ENCODE measurements at regions not wholly inside any gene's neighbourhood (a gene's known extent, or its start where the extent isn't known, plus 50 kb on each side); places are given as distances from the start of the nearest gene placed in this dataset.

DNA sequence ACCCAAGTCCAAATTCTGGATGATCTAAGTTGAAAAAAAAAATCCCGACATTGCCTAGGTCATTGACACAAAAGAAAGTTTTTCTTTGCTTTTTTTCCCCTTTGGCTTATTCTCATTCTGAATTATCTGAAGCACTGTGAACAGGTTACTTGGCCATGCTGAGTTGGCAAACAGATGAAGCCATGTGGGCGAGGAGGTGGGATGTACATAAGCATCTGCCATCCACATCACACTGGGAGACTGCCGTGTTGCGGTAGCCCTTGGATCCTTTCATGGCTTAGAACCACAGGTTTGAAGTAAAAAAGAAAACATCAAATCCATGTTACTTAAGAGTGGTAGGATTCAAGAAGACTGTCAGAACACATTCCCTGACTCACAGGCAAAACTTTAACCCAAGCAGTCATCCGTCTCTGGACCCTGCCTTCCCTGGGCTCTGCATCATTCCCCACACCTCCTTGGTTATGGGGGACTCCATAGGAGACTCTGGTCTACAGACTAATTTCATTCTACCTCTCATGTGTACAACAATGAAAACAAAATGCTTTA lies 242.5 kb upstream of the SERP2 start:
- H3K27ac ChIP-seq (ENCODE audit: low read depth in 2 of 2, low read length in 2 of 2), result no peak overlapping the region
- FAIRE-seq, result no peak
- DNase-seq, result no peak
- H3K27me3 ChIP-seq (ENCODE audit: control insufficient read depth, insufficient read depth, low read length), result no peaks in the 10 kb centered on the region
- TF ChIP-seq, protein P1, sequence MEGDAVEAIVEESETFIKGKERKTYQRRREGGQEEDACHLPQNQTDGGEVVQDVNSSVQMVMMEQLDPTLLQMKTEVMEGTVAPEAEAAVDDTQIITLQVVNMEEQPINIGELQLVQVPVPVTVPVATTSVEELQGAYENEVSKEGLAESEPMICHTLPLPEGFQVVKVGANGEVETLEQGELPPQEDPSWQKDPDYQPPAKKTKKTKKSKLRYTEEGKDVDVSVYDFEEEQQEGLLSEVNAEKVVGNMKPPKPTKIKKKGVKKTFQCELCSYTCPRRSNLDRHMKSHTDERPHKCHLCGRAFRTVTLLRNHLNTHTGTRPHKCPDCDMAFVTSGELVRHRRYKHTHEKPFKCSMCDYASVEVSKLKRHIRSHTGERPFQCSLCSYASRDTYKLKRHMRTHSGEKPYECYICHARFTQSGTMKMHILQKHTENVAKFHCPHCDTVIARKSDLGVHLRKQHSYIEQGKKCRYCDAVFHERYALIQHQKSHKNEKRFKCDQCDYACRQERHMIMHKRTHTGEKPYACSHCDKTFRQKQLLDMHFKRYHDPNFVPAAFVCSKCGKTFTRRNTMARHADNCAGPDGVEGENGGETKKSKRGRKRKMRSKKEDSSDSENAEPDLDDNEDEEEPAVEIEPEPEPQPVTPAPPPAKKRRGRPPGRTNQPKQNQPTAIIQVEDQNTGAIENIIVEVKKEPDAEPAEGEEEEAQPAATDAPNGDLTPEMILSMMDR (IDR thresholded peaks at IDR 0.05; ENCODE audit: borderline replicate concordance, extremely low read depth, insufficient read depth), result no peak
- peaks cover 0 to 9% (median 0%) of the 10 kb centered on the region in 3 donors for H3K4me1 ChIP-seq (ENCODE audit: control insufficient read depth in 2 of 3, insufficient read depth in 2 of 3, low read depth in 1 of 3, low read length in 3 of 3)
- no peaks in the 10 kb centered on the region for H3K36me3 ChIP-seq (ENCODE audit: control insufficient read depth in 2 of 3, insufficient read depth in 3 of 3, low read length in 3 of 3)
- no peak overlapping the region for H3K4me3 ChIP-seq (ENCODE audit: low read length in 3 of 3)
- intact Hi-C loops (cut with DNase I), result no loop called here
- H3K9me3 ChIP-seq (ENCODE audit: control insufficient read depth in 2 of 3, insufficient read depth in 1 of 3, low read length in 3 of 3), result no peaks in the 10 kb centered on the region
- no peak overlapping the region for H3K9ac ChIP-seq (ENCODE audit: low read length in 3 of 3)

DNA sequence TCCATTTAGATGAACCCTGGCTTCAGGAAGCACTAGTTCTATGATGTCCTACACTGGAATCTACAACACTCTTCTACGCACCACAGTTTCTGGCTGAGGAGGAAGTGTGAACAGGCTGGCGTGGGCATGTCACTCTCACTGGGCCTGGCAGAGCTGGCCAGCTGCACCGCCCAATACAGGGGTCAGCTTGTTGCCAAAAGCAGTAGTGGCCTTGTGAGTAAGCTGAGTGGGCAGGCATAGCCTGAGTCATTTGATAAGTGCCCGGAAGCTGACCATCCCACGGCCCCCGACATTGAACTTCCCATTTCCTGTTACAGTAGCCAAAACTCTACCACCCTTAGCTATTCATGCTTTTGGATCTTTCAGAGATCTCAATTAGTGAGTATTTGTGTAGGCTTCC lies 240.9 kb upstream of the SERP2 start:
- H3K27ac ChIP-seq (ENCODE audit: low read depth in 2 of 2, low read length in 2 of 2), result no peak overlapping the region
- no peaks in the 10 kb centered on the region for H3K9me3 ChIP-seq (ENCODE audit: control insufficient read depth in 2 of 3, insufficient read depth in 1 of 3, low read length in 3 of 3)
- H3K36me3 ChIP-seq (ENCODE audit: control insufficient read depth in 2 of 3, insufficient read depth in 3 of 3, low read length in 3 of 3), result no peaks in the 10 kb centered on the region
- H3K9ac ChIP-seq (ENCODE audit: low read length in 3 of 3), result no peak overlapping the region
- H3K4me3 ChIP-seq (ENCODE audit: low read length in 3 of 3), result no peak overlapping the region
- no peak for FAIRE-seq
- DNase-seq, result peak in 1 of 5 donors; percentile 83
- TF ChIP-seq, protein P1 (IDR thresholded peaks at IDR 0.05; ENCODE audit: borderline replicate concordance, extremely low read depth, insufficient read depth), result no peak
- intact Hi-C loops (cut with DNase I), result no loop called here
- H3K27me3 ChIP-seq (ENCODE audit: control insufficient read depth, insufficient read depth, low read length), result no peaks in the 10 kb centered on the region
- H3K4me1 ChIP-seq (ENCODE audit: control insufficient read depth in 2 of 3, insufficient read depth in 2 of 3, low read depth in 1 of 3, low read length in 3 of 3), result peaks cover 0 to 9% (median 0%) of the 10 kb centered on the region in 3 donors

DNA sequence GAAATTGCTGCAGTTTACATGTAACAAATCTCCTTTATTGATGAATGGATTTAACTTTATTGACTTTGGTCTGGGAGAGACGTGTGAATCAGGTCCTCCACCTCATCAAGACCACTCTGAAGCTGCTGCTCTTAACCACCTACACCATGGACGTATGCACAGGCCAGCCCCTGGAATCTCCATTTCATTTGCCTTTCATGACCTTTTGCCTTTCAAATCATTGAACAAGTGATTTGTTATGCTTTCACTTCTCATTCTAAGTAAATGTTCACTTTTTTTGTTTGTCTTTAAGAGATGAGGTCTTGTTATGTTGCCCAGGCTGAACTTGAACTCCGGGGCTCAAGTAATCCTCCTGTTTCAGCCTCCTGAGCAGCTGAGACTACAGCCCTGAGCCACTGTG lies 240.0 kb upstream of the SERP2 start:
- no peak for FAIRE-seq
- DNase-seq, result no peak
- Histone ChIP-seq H3K27me3 (ENCODE audit: control insufficient read depth, insufficient read depth, low read length) (no peaks in the 10 kb centered on the region), H3K9me3 (ENCODE audit: control insufficient read depth in 2 of 3, insufficient read depth in 1 of 3, low read length in 3 of 3) (no peaks in the 10 kb centered on the region), H3K4me3 (ENCODE audit: low read length in 3 of 3) (no peak overlapping the region), H3K9ac (ENCODE audit: low read length in 3 of 3) (no peak overlapping the region), H3K36me3 (ENCODE audit: control insufficient read depth in 2 of 3, insufficient read depth in 3 of 3, low read length in 3 of 3) (no peaks in the 10 kb centered on the region), H3K4me1 (ENCODE audit: control insufficient read depth in 2 of 3, insufficient read depth in 2 of 3, low read depth in 1 of 3, low read length in 3 of 3) (peaks cover 0 to 9% (median 0%) of the 10 kb centered on the region in 3 donors), H3K27ac (ENCODE audit: low read depth in 2 of 2, low read length in 2 of 2) (no peak overlapping the region)
- intact Hi-C loops (cut with DNase I), result no loop called here
- TF ChIP-seq, protein P1 (IDR thresholded peaks at IDR 0.05; ENCODE audit: borderline replicate concordance, extremely low read depth, insufficient read depth), result no peak

DNA sequence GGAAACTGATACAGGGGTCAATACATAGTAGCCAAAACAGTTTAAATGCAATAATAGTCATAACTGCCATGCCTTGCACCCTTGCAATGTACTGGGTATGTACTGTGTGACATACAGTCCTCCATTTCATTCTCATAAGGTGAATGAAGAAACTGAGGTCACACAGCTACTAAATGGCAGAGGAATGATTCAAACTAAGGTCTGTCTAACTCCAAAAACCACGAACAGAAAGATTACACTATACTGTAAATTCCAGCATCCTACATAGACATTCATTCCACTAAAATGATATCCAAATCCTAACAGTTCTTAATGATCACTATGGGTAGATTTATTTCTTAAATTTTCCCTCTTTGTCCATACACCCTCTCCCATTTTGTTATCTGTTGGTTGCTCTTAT lies 238.1 kb upstream of the SERP2 start:
- DNase-seq (no peak), FAIRE-seq (no peak)
- Histone ChIP-seq H3K9ac (ENCODE audit: low read length in 3 of 3) (no peak overlapping the region), H3K4me3 (ENCODE audit: low read length in 3 of 3) (no peak overlapping the region), H3K9me3 (ENCODE audit: control insufficient read depth in 2 of 3, insufficient read depth in 1 of 3, low read length in 3 of 3) (no peaks in the 10 kb centered on the region), H3K27me3 (ENCODE audit: control insufficient read depth, insufficient read depth, low read length) (no peaks in the 10 kb centered on the region), H3K27ac (ENCODE audit: low read depth in 2 of 2, low read length in 2 of 2) (no peak overlapping the region), H3K36me3 (ENCODE audit: control insufficient read depth in 2 of 3, insufficient read depth in 3 of 3, low read length in 3 of 3) (no peaks in the 10 kb centered on the region), H3K4me1 (ENCODE audit: control insufficient read depth in 2 of 3, insufficient read depth in 2 of 3, low read depth in 1 of 3, low read length in 3 of 3) (peaks cover 0 to 5% (median 0%) of the 10 kb centered on the region in 3 donors)
- TF ChIP-seq, protein P1 (IDR thresholded peaks at IDR 0.05; ENCODE audit: borderline replicate concordance, extremely low read depth, insufficient read depth), result no peak
- intact Hi-C loops (cut with DNase I), result no loop called here

Measured in kidney (tissue), 13 donors.